Body of pancreas (tissue), 4 donors: ENCODE measurements at regions not wholly inside any gene's neighbourhood (a gene's known extent, or its start where the extent isn't known, plus 50 kb on each side); places are given as distances from the start of the nearest gene placed in this dataset.

Experiments
- ATAC-seq: fragments of 150-250 bp; one replicate; pipeline ENCODE4 v1.9.1; 2016
- DNase-seq, 4 donors: peaks; one replicate each; pipeline ENCODE4 v3.0.0-alpha.2; 2019
- H3K27ac ChIP-seq, 4 donors: fragments of 200-600 bp; sonication (generic); 1 replicate in 3 of 4; 2 replicates in 1 of 4; pipeline versions ENCODE4 v1.5.1 to v1.6.1; 2016 to 2019; ENCODE audit warnings: mild to moderate bottlenecking in 1 of 4, mixed read lengths in 1 of 4, moderate library complexity in 1 of 4
- H3K27me3 ChIP-seq, 2 donors: fragments of 200-600 bp; sonication (generic); one replicate each; pipeline ENCODE4 v1.6.0; 2016; ENCODE audit warnings: mild to moderate bottlenecking in 1 of 2
- H3K36me3 ChIP-seq, 2 donors: fragments of 200-600 bp; sonication (generic); replicated peaks in 1 of 2; 2 replicates each; pipeline ENCODE4 v1.5.1; 2016; ENCODE audit warnings: low read depth in 2 of 2; ENCODE audit not compliant: insufficient read depth in 1 of 2
- H3K4me1 ChIP-seq: fragments of 200-600 bp; sonication (generic); one replicate; pipeline ENCODE4 v1.6.0; 2016
- H3K4me3 ChIP-seq, 2 donors: fragments of 200-600 bp; sonication (generic); 1 replicate in 1 of 2; 2 replicates in 1 of 2; pipeline ENCODE4 v1.5.1; 2016 to 2019
- H3K9me3 ChIP-seq, 3 donors: fragments of 200-600 bp; sonication (generic); 1 replicate in 2 of 3; 2 replicates in 1 of 3; pipeline ENCODE4 v1.5.1; 2016
- CTCF ChIP-seq, 7 experiments: fragments of 450-650 bp in 4 of 7; fragments of 200-600 bp in 3 of 7; sonication (generic) in 3 of 7; IDR thresholded peaks; one replicate each; pipeline ENCODE4 v1.5.1; 2016 to 2019; ENCODE audit warnings: antibody characterized with exemption in 7 of 7
- POLR2A ChIP-seq, 3 donors: fragments of 450-650 bp; IDR thresholded peaks; one replicate each; pipeline ENCODE4 v1.6.1; 2016; ENCODE audit warnings: antibody characterized with exemption in 3 of 3, mild to moderate bottlenecking in 2 of 3
- WGBS, 2 donors: methylation state at CpG; one replicate each; pipeline ENCODE4 v1.1.5; 2017; 5-methylcytosine and 5-hydroxymethylcytosine counted together
- intact Hi-C: fragments of 100-400 bp; cut with DNase I; formaldehyde crosslinking; loops from one replicate; pipeline ENCODE4 v1.15.1; 2023

GRCh38 chr5:159824188-159825161, 91.8 kb upstream of the ADRA1B start:
- Histone ChIP-seq H3K4me1 (no peaks in the 10 kb centered on the region), H3K4me3 (no peak overlapping the region), H3K9me3 (no peaks in the 10 kb centered on the region), H3K27me3 (no peaks in the 10 kb centered on the region), H3K27ac (no peak overlapping the region), H3K36me3 (no peaks in the 10 kb centered on the region)
- no peak for DNase-seq
- TF ChIP-seq CTCF (IDR thresholded peaks at IDR 0.05) = no peak
- TF ChIP-seq POLR2A (IDR thresholded peaks at IDR 0.05) = no peak
- no peak for ATAC-seq
- WGBS, 2 donors = 53 to 58% methylated on average over 6 of the region's 6 CpGs
- intact Hi-C loops = no loop called here

GRCh38 chr5:159825551-159826051, 90.7 kb upstream of the ADRA1B start:
- Histone ChIP-seq H3K36me3 (no peaks in the 10 kb centered on the region), H3K27me3 (no peaks in the 10 kb centered on the region), H3K9me3 (no peaks in the 10 kb centered on the region), H3K4me3 (no peak overlapping the region), H3K4me1 (no peaks in the 10 kb centered on the region), H3K27ac (no peak overlapping the region)
- 15 to 28% methylated on average over 3 of the region's 3 CpGs for WGBS, 2 donors
- TF ChIP-seq CTCF (IDR thresholded peaks at IDR 0.05) = no peak
- no peak for TF ChIP-seq POLR2A (IDR thresholded peaks at IDR 0.05)
- peak in 1 of 4 donors; percentile 17 for DNase-seq
- intact Hi-C loops = no loop called here
- no peak for ATAC-seq

GRCh38 chr5:159826351-159827214, 89.7 kb upstream of the ADRA1B start:
- no peaks in the 10 kb centered on the region for H3K36me3 ChIP-seq
- ATAC-seq (no peak), DNase-seq (no peak)
- WGBS, 2 donors = 73 to 85% methylated on average over 4 of the region's 4 CpGs
- H3K4me1 ChIP-seq = no peaks in the 10 kb centered on the region
- H3K27ac ChIP-seq = no peak overlapping the region
- no peak overlapping the region for H3K4me3 ChIP-seq
- no peak for TF ChIP-seq CTCF (IDR thresholded peaks at IDR 0.05)
- no peaks in the 10 kb centered on the region for H3K9me3 ChIP-seq
- H3K27me3 ChIP-seq = no peaks in the 10 kb centered on the region
- intact Hi-C loops = no loop called here

- no peaks in the 10 kb centered on the region for H3K36me3 ChIP-seq
- no peak for ATAC-seq
- DNase-seq = no peak
- no peaks in the 10 kb centered on the region for H3K4me1 ChIP-seq
- H3K4me3 ChIP-seq = no peak overlapping the region
- intact Hi-C loops = no loop called here
- no peaks in the 10 kb centered on the region for H3K9me3 ChIP-seq
- 79% methylated on average over 4 of the region's 4 CpGs for WGBS, 2 donors
- H3K27ac ChIP-seq = no peak overlapping the region
- H3K27me3 ChIP-seq = no peaks in the 10 kb centered on the region
- TF ChIP-seq POLR2A (IDR thresholded peaks at IDR 0.05) = no peak
- no peak for TF ChIP-seq CTCF (IDR thresholded peaks at IDR 0.05)
Measured at GRCh38 chr5:159827861-159828260, 88.4 kb upstream of the ADRA1B start.
